NCI-H2081 treated with DMSO at 0.1 percent for 48 hours (cell line): ENCODE measurements at regions not wholly inside any gene's neighbourhood (a gene's known extent, or its start where the extent isn't known, plus 50 kb on each side); places are given as distances from the start of the nearest gene placed in this dataset.
"Not testable (repeated sequence)": the region's sequence is repeated elsewhere in the genome, so short reads cannot be mapped to it uniquely, and the experiment has no call there.

Experiments
- DNase-seq: peaks from one replicate; lab custom pipeline; 2025; lab: John Stamatoyannopoulos, UW

GRCh38 chr21:32884062-32884461, 112.5 kb upstream of the PAXBP1 start:
- DNase-seq = no peak

GRCh38 chr21:32886339-32886738, 114.8 kb upstream of the PAXBP1 start:
- DNase-seq = no peak

GRCh38 chr21:32887026-32887425, 115.5 kb upstream of the PAXBP1 start:
- DNase-seq = no peak

- no peak for DNase-seq
Observed at GRCh38 chr21:32888971-32889370, 117.4 kb upstream of the PAXBP1 start.

- no peak for DNase-seq
Observed at GRCh38 chr21:32889596-32889995, 118.0 kb upstream of the PAXBP1 start.

GRCh38 chr21:32894321-32894720, 122.8 kb upstream of the PAXBP1 start:
- DNase-seq = no peak

GRCh38 chr21:32900814-32901213, 124.9 kb upstream of the OLIG2 start:
- DNase-seq = no peak

GRCh38 chr21:32907521-32907920, 118.2 kb upstream of the OLIG2 start:
- no peak for DNase-seq

- no peak for DNase-seq
Observed at GRCh38 chr21:32908534-32908933, 117.2 kb upstream of the OLIG2 start.

GRCh38 chr21:32909393-32909792, 116.3 kb upstream of the OLIG2 start:
- no peak for DNase-seq

- DNase-seq = no peak
Observed at GRCh38 chr21:32914424-32915039, 111.2 kb upstream of the OLIG2 start.

GRCh38 chr21:32915099-32915498, 110.6 kb upstream of the OLIG2 start:
- no peak for DNase-seq

- DNase-seq = no peak
Observed at GRCh38 chr21:32916088-32916487, 109.6 kb upstream of the OLIG2 start.

GRCh38 chr21:32916522-32917099, 109.1 kb upstream of the OLIG2 start:
- no peak for DNase-seq

- DNase-seq = no peak
Observed at GRCh38 chr21:32917362-32918135, 108.2 kb upstream of the OLIG2 start.

GRCh38 chr21:32918478-32919120, 107.1 kb upstream of the OLIG2 start:
- no peak for DNase-seq

GRCh38 chr21:32920474-32920873, 105.3 kb upstream of the OLIG2 start:
- no peak for DNase-seq

- DNase-seq = no peak
Observed at GRCh38 chr21:32921632-32922230, 104.0 kb upstream of the OLIG2 start.

- no peak for DNase-seq
Observed at GRCh38 chr21:32925098-32925497, 100.6 kb upstream of the OLIG2 start.

- no peak for DNase-seq
Observed at GRCh38 chr21:32929633-32930038, 96.1 kb upstream of the OLIG2 start.

- no peak for DNase-seq
Observed at GRCh38 chr21:32930673-32931072, 95.1 kb upstream of the OLIG2 start.

- not testable (repeated sequence) for DNase-seq
Observed at GRCh38 chr21:32934068-32934467, 91.7 kb upstream of the OLIG2 start.
